ENCODE measurements at regions not wholly inside any gene's neighbourhood (a gene's known extent, or its start where the extent isn't known, plus 50 kb on each side); places are given as distances from the start of the nearest gene placed in this dataset.

- no peak for DNase-seq
Measured at GRCh38 chr16:72309001-72309400, 137.0 kb upstream of the PMFBP1 start.

GRCh38 chr16:72308396-72308795 lies 136.4 kb upstream of the PMFBP1 start:
- DNase-seq: no peak

GRCh38 chr16:72302332-72302731 lies 130.4 kb upstream of the PMFBP1 start:
- no peak for DNase-seq

GRCh38 chr16:72301523-72302236 lies 129.7 kb upstream of the PMFBP1 start:
- no peak for DNase-seq

- DNase-seq: no peak
Measured at GRCh38 chr16:72300892-72301291, 128.9 kb upstream of the PMFBP1 start.

GRCh38 chr16:72299684-72300243 lies 127.8 kb upstream of the PMFBP1 start:
- DNase-seq: no peak

- DNase-seq: no peak
Measured at GRCh38 chr16:72298961-72299360, 127.0 kb upstream of the PMFBP1 start.

GRCh38 chr16:72295914-72296313 lies 124.0 kb upstream of the PMFBP1 start:
- DNase-seq: no peak

GRCh38 chr16:72291531-72291981 lies 119.6 kb upstream of the PMFBP1 start:
- no peak for DNase-seq

- no peak for DNase-seq
Measured at GRCh38 chr16:72291121-72291520, 119.2 kb upstream of the PMFBP1 start.

GRCh38 chr16:72287649-72288048 lies 115.7 kb upstream of the PMFBP1 start:
- DNase-seq: no peak

- DNase-seq: no peak
Measured at GRCh38 chr16:72286936-72287620, 115.1 kb upstream of the PMFBP1 start.

GRCh38 chr16:72285728-72286127 lies 113.8 kb upstream of the PMFBP1 start:
- no peak for DNase-seq

- DNase-seq: no peak
Measured at GRCh38 chr16:72285324-72285723, 113.4 kb upstream of the PMFBP1 start.

- DNase-seq: no peak
Measured at GRCh38 chr16:72284042-72284789, 112.3 kb upstream of the PMFBP1 start.

- no peak for DNase-seq
Measured at GRCh38 chr16:72282362-72282761, 110.4 kb upstream of the PMFBP1 start.

- no peak for DNase-seq
Measured at GRCh38 chr16:72278301-72278700, 106.3 kb upstream of the PMFBP1 start.

- no peak for DNase-seq
Measured at GRCh38 chr16:72277749-72278148, 105.8 kb upstream of the PMFBP1 start.

GRCh38 chr16:72271699-72272240 lies 99.8 kb upstream of the PMFBP1 start:
- no peak for DNase-seq

- no peak for DNase-seq
Measured at GRCh38 chr16:72270531-72270930, 98.6 kb upstream of the PMFBP1 start.

GRCh38 chr16:72266836-72267235 lies 94.9 kb upstream of the PMFBP1 start:
- DNase-seq: no peak

- DNase-seq: no peak
Measured at GRCh38 chr16:72264771-72265170, 92.8 kb upstream of the PMFBP1 start.

- DNase-seq: no peak
Measured at GRCh38 chr16:72262711-72263110, 90.8 kb upstream of the PMFBP1 start.
